Subcutaneous abdominal adipose tissue (tissue), 5 donors: ENCODE measurements at regions not wholly inside any gene's neighbourhood (a gene's known extent, or its start where the extent isn't known, plus 50 kb on each side); places are given as distances from the start of the nearest gene placed in this dataset.

Source experiments
- H3K27ac ChIP-seq: one replicate; pipeline ENCODE4 v1.7.0; 2013; ENCODE audit warnings: low read depth, mild to moderate bottlenecking, inconsistent platforms, low read length, moderate library complexity
- H3K27me3 ChIP-seq, 5 donors: one replicate each; pipeline ENCODE4 v1.7.0; 2013; ENCODE audit warnings: low read length in 5 of 5, inconsistent platforms in 1 of 5; ENCODE audit not compliant: control insufficient read depth in 5 of 5, insufficient read depth in 4 of 5
- H3K36me3 ChIP-seq, 5 donors: one replicate each; pipeline ENCODE4 v1.7.0; 2013; ENCODE audit warnings: low read length in 5 of 5; ENCODE audit not compliant: control insufficient read depth in 5 of 5, insufficient read depth in 5 of 5
- H3K4me1 ChIP-seq, 5 donors: one replicate each; pipeline ENCODE4 v1.7.0; 2013; ENCODE audit warnings: low read length in 5 of 5, mild to moderate bottlenecking in 3 of 5, moderate library complexity in 1 of 5; ENCODE audit not compliant: control insufficient read depth in 5 of 5, insufficient read depth in 5 of 5
- H3K4me3 ChIP-seq, 5 donors: one replicate each; pipeline ENCODE4 v1.7.0; 2013; ENCODE audit warnings: low read length in 5 of 5, low read depth in 1 of 5
- H3K9ac ChIP-seq, 5 donors: one replicate each; pipeline ENCODE4 v1.7.0; 2013; ENCODE audit warnings: low read length in 5 of 5, mild to moderate bottlenecking in 4 of 5, moderate library complexity in 3 of 5
- H3K9me3 ChIP-seq, 5 donors: one replicate each; pipeline ENCODE4 v1.7.0; 2013; ENCODE audit warnings: low read length in 5 of 5; ENCODE audit not compliant: control insufficient read depth in 5 of 5
- donor health status: healthy.
- donor health status: healthy.
- donor health status: healthy.
- donor health status: healthy.
- donor health status: healthy.

DNA sequence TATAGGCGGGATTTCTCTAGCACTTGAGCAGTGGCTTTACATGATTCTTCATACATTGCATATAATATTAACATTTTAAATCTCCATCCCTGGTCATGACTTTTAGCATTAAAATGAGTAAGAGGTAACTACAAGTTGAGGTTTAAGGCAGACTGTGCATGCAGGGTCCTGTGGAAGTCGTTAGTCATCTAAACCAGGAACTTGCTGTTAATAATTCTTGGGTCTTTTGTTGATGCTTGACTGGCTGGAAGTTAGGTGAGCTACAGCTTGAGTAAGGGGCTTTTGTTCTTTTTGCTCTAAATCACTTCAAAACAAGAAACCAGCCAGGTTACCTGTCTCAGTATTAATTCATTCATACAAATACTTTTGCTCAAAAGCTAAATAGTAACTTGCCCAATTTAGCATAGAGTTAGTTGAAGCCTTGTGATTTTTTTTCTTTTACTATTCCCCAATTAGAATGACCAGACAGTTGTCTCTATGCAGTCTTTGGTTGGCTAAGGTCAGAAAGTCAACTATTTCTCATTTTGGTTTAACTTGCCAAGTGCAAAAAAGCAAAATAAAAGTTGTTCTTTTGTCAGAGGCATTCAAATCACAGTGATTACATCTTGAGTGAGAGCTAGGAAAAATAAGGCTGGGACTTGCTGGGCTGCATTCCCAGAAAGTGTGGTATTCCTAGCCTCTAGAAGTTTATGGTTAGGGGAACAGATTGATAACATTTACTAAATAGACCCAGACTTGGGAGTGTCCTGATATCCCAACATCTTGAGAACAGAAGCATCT, 516.9 kb downstream of the PDHA2 start:
- Histone ChIP-seq H3K4me3 (no peak overlapping the region), H3K4me1 (peaks cover 0 to 2% (median 0%) of the 10 kb centered on the region in 5 donors), H3K27me3 (no peaks in the 10 kb centered on the region), H3K36me3 (no peaks in the 10 kb centered on the region), H3K9ac (no peak overlapping the region), H3K27ac (no peak overlapping the region), H3K9me3 (no peaks in the 10 kb centered on the region)

DNA sequence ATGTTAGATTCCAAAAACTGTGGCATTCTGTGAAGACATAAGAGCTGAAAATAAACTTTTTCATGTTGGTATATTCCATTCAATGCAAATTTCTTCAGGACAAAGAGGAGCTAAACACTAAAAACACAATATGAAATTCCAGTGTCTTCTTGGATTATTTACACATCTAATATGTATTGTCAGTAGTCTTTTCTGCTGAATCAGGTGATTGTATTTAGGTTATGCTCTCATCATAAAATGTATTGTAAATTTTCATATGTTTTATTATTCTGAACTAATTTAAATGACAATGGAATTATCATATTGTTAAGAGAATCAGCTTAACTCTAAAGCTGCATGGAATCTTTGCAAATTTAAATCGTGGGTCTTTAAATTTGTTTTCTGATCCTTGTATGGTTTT, 526.7 kb downstream of the PDHA2 start:
- peaks cover 0 to 10% (median 6%) of the 10 kb centered on the region in 5 donors for H3K9me3 ChIP-seq
- no peak overlapping the region for H3K4me3 ChIP-seq
- H3K27ac ChIP-seq, result no peak overlapping the region
- no peak overlapping the region for H3K9ac ChIP-seq
- H3K4me1 ChIP-seq, result no peaks in the 10 kb centered on the region
- no peaks in the 10 kb centered on the region for H3K36me3 ChIP-seq
- H3K27me3 ChIP-seq, result peaks cover 0 to 3% (median 0%) of the 10 kb centered on the region in 5 donors

GRCh38 chr4:96375367-96375766, 535.5 kb downstream of the PDHA2 start:
- Histone ChIP-seq H3K4me3 (no peak overlapping the region), H3K4me1 (no peaks in the 10 kb centered on the region), H3K27me3 (peaks cover 0 to 3% (median 0%) of the 10 kb centered on the region in 5 donors), H3K9ac (no peak overlapping the region), H3K36me3 (no peaks in the 10 kb centered on the region), H3K27ac (no peak overlapping the region), H3K9me3 (peaks cover 0 to 7% (median 6%) of the 10 kb centered on the region in 5 donors)

DNA sequence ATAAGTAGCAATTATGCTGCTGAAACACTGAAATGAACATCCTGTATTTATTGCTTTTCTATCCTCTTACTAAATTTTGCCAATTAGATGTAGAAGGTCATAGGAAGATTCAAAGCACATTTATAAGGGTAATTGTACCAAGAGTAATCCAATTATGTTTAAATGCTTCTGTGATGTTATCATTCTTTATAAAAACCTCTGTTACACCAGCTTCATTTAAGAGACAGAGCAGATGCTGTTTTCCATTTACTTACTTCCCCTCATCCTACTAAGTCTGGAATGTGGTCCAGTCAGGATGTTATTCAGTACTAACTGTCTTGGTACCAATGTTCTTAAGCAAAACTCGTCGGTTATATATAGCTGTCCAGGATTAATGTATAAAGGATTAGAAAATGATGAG, 539.6 kb downstream of the PDHA2 start:
- Histone ChIP-seq H3K27ac (no peak overlapping the region), H3K27me3 (no peaks in the 10 kb centered on the region), H3K4me1 (no peaks in the 10 kb centered on the region), H3K4me3 (no peak overlapping the region), H3K36me3 (no peaks in the 10 kb centered on the region), H3K9ac (no peak overlapping the region), H3K9me3 (no peaks in the 10 kb centered on the region)

DNA sequence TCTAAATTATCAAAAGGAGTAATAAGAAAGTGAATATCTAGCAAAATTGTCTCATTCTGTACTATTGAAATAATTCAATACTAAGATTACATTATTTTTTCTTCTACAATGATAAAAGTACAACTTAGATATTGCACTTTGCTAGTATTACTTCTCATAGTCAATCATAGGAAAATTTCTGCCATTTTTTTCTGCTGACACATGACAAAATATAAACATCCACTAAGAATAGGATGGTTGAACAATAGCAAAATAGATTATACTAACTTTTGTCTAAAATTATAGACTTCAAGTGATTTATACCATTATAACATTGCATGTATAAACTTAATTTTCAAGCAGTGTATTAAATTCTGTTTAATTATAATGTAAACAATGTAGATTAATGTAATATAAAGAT, 540.2 kb downstream of the PDHA2 start:
- no peak overlapping the region for H3K9ac ChIP-seq
- no peak overlapping the region for H3K4me3 ChIP-seq
- H3K27me3 ChIP-seq, result no peaks in the 10 kb centered on the region
- no peak overlapping the region for H3K27ac ChIP-seq
- no peaks in the 10 kb centered on the region for H3K36me3 ChIP-seq
- H3K4me1 ChIP-seq, result no peaks in the 10 kb centered on the region
- H3K9me3 ChIP-seq, result no peaks in the 10 kb centered on the region

GRCh38 chr4:96383349-96383748, 543.5 kb downstream of the PDHA2 start:
- H3K9me3 ChIP-seq, result no peaks in the 10 kb centered on the region
- no peak overlapping the region for H3K4me3 ChIP-seq
- no peak overlapping the region for H3K27ac ChIP-seq
- no peaks in the 10 kb centered on the region for H3K36me3 ChIP-seq
- no peaks in the 10 kb centered on the region for H3K4me1 ChIP-seq
- no peak overlapping the region for H3K9ac ChIP-seq
- H3K27me3 ChIP-seq, result no peaks in the 10 kb centered on the region

DNA sequence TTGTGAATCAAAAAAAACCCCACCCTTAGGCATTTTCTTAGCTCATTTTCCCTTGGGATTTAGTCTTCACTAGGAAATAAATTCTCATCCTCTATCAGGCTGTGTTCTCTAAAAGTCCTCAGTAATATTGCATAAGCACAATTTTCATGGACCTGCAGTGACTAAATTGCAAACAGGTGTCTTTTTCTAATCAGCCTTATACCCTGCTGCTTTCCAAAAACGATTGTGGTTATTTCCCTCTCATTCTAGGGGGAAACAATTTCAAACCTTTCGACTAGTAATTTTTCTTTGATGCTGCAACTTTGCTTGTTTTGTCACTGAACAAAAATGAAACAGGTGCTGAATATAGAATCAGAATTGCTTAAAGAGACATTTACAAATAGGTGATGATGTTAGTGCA, 549.9 kb downstream of the PDHA2 start:
- Histone ChIP-seq H3K27ac (no peak overlapping the region), H3K27me3 (no peaks in the 10 kb centered on the region), H3K36me3 (no peaks in the 10 kb centered on the region), H3K9me3 (no peaks in the 10 kb centered on the region), H3K9ac (no peak overlapping the region), H3K4me1 (no peaks in the 10 kb centered on the region), H3K4me3 (no peak overlapping the region)

- Histone ChIP-seq H3K4me1 (no peaks in the 10 kb centered on the region), H3K9me3 (no peaks in the 10 kb centered on the region), H3K27me3 (no peaks in the 10 kb centered on the region), H3K9ac (no peak overlapping the region), H3K36me3 (no peaks in the 10 kb centered on the region), H3K4me3 (no peak overlapping the region), H3K27ac (no peak overlapping the region)
Measured at GRCh38 chr4:96390404-96390803, 550.5 kb downstream of the PDHA2 start.

GRCh38 chr4:96395747-96396146, 555.9 kb downstream of the PDHA2 start:
- H3K27me3 ChIP-seq, result no peaks in the 10 kb centered on the region
- H3K27ac ChIP-seq, result no peak overlapping the region
- no peaks in the 10 kb centered on the region for H3K36me3 ChIP-seq
- no peak overlapping the region for H3K9ac ChIP-seq
- H3K4me3 ChIP-seq, result no peak overlapping the region
- no peaks in the 10 kb centered on the region for H3K9me3 ChIP-seq
- no peaks in the 10 kb centered on the region for H3K4me1 ChIP-seq

DNA sequence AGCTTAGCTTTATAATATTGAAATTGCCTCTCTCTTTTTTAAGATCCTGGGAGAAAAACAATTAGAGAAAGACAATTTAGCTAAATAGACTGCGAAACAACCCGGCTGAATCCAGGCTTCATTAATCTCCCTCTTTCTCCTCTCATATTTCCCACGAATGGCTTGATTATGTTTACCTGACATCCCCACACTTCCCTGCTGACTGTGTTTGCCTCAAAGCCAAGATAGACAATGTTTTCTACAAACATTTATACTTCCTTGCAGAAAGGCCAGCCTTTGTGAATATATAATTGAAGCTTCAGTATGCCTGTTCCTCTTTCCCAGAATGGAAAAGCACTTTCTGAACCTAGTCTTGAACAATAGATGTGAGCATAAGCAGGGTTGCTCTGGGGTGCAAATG, 566.8 kb downstream of the PDHA2 start:
- H3K27me3 ChIP-seq, result no peaks in the 10 kb centered on the region
- no peak overlapping the region for H3K27ac ChIP-seq
- H3K9me3 ChIP-seq, result no peaks in the 10 kb centered on the region
- no peak overlapping the region for H3K4me3 ChIP-seq
- H3K4me1 ChIP-seq, result no peaks in the 10 kb centered on the region
- H3K9ac ChIP-seq, result no peak overlapping the region
- H3K36me3 ChIP-seq, result no peaks in the 10 kb centered on the region
